DND-41 (cell line): ENCODE measurements at regions not wholly inside any gene's neighbourhood (a gene's known extent, or its start where the extent isn't known, plus 50 kb on each side); places are given as distances from the start of the nearest gene placed in this dataset.

ENCODE experiments used
- ATAC-seq: fragments of 200-7000 bp; cut with Tn5 transposase; 3 replicates; pipeline ENCODE4 v1.9.1; 2021; ENCODE audit warnings: low read depth; ENCODE audit not compliant: insufficient read depth
- DNase-seq: peaks from one replicate; pipeline ENCODE4 v3.0.0-alpha.2; 2020
- H2AFZ ChIP-seq: 2 replicates; pipeline ENCODE4 v1.6.0; 2012; ENCODE audit warnings: low read depth, low read length
- H3K27ac ChIP-seq: 2 replicates; pipeline ENCODE4 v1.5.1; 2012; ENCODE audit warnings: low read length, inconsistent platforms
- H3K27me3 ChIP-seq: fragments of 200-600 bp; sonication (generic); 2 replicates; pipeline ENCODE4 v1.6.0; 2012; ENCODE audit warnings: low read length, mild to moderate bottlenecking, inconsistent platforms; ENCODE audit not compliant: insufficient read depth, poor library complexity
- H3K36me3 ChIP-seq: 2 replicates; pipeline ENCODE4 v1.5.1; 2012; ENCODE audit warnings: low read length, inconsistent platforms; ENCODE audit not compliant: insufficient read depth
- H3K4me1 ChIP-seq: 2 replicates; pipeline ENCODE4 v1.5.1; 2012; ENCODE audit warnings: mild to moderate bottlenecking, low read length; ENCODE audit not compliant: insufficient read depth
- H3K4me2 ChIP-seq: 2 replicates; pipeline ENCODE4 v1.6.0; 2012; ENCODE audit warnings: mild to moderate bottlenecking, moderate library complexity, low read length, inconsistent platforms; ENCODE audit not compliant: insufficient read depth
- H3K4me3 ChIP-seq, 2 experiments: fragments of 200-600 bp in 1 of 2; shearing (Covaris generic) in 1 of 2; 2 replicates each; pipeline ENCODE4 v1.5.1; 2012 to 2016; ENCODE audit warnings: inconsistent platforms in 2 of 2, low read length in 2 of 2, mild to moderate bottlenecking in 2 of 2, low read depth in 1 of 2, moderate library complexity in 1 of 2
- H3K79me2 ChIP-seq: 2 replicates; pipeline ENCODE4 v1.6.0; 2012; ENCODE audit warnings: low read length, inconsistent platforms; ENCODE audit not compliant: insufficient read depth
- H3K9ac ChIP-seq: 2 replicates; pipeline ENCODE4 v1.6.0; 2012; ENCODE audit warnings: low read depth, mild to moderate bottlenecking, inconsistent platforms, low read length, moderate library complexity
- H3K9me3 ChIP-seq: 2 replicates; pipeline ENCODE4 v1.5.1; 2012; ENCODE audit warnings: low read length, moderate library complexity, mild to moderate bottlenecking, inconsistent platforms; ENCODE audit not compliant: insufficient read depth, severe bottlenecking
- H4K20me1 ChIP-seq: 2 replicates; pipeline ENCODE4 v1.6.0; 2012; ENCODE audit warnings: low read length; ENCODE audit not compliant: insufficient read depth
- CTCF ChIP-seq: IDR thresholded peaks from 2 replicates; pipeline ENCODE4 v1.5.1; 2012; ENCODE audit warnings: borderline replicate concordance, low read length, moderate library complexity, mild to moderate bottlenecking; ENCODE audit not compliant: poor library complexity, severe bottlenecking; ENCODE audit errors: extremely low read depth
- EZH2 ChIP-seq: IDR thresholded peaks from 3 replicates; pipeline ENCODE4 v1.6.1; 2012; ENCODE audit warnings: borderline replicate concordance, low read depth, mild to moderate bottlenecking, moderate library complexity, low read length, inconsistent platforms; ENCODE audit not compliant: severe bottlenecking

GRCh38 chr7:45977256-45977780 is 56.2 kb upstream of the IGFBP3 start:
- no peak overlapping the region for H3K27ac ChIP-seq
- ATAC-seq: no peak

DNA sequence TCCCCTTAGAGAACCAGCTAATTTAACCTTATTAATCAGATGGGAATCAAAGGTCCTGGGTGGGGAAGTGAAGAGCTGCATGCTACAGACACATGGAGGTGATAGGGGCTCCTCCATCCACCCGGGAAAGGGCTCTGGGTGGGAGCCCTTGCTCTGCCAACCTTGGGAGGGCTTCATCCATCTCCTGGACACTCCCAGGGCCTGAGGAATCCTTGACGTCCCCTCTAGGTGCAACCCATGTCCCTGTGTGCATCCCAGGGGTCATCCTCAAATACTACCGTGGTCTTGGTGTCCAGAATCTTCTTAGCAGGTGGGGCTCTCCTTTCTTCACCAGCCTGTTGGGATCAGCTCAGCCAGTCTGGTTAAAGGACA is 55.4 kb upstream of the IGFBP3 start:
- Histone ChIP-seq H3K4me2 (no peak overlapping the region), H3K9ac (no peak overlapping the region), H3K36me3 (no peaks in the 10 kb centered on the region), H3K4me1 (no peaks in the 10 kb centered on the region), H2AFZ (no peak overlapping the region), H3K79me2 (no peaks in the 10 kb centered on the region), H3K27me3 (peaks cover 4% of the 10 kb centered on the region), H3K9me3 (no peaks in the 10 kb centered on the region), H4K20me1 (no peaks in the 10 kb centered on the region), H3K27ac (no peak overlapping the region), H3K4me3 (no peak overlapping the region)
- TF ChIP-seq EZH2: no peak
- no peak for TF ChIP-seq CTCF
- ATAC-seq: no peak
- DNase-seq: no peak

More at GRCh38 chr7:45977256-45977780, 56.2 kb upstream of the IGFBP3 start:
- H3K4me3 ChIP-seq: no peak overlapping the region
- H3K9me3 ChIP-seq: no peaks in the 10 kb centered on the region
- no peaks in the 10 kb centered on the region for H3K4me1 ChIP-seq
- H3K36me3 ChIP-seq: no peaks in the 10 kb centered on the region
- H3K4me2 ChIP-seq: no peak overlapping the region
- no peak overlapping the region for H2AFZ ChIP-seq
- H4K20me1 ChIP-seq: no peaks in the 10 kb centered on the region
- peaks cover 4% of the 10 kb centered on the region for H3K27me3 ChIP-seq
- no peak for DNase-seq
- no peak overlapping the region for H3K9ac ChIP-seq
- TF ChIP-seq CTCF (no peak), EZH2 (no peak)
- no peaks in the 10 kb centered on the region for H3K79me2 ChIP-seq

DNA sequence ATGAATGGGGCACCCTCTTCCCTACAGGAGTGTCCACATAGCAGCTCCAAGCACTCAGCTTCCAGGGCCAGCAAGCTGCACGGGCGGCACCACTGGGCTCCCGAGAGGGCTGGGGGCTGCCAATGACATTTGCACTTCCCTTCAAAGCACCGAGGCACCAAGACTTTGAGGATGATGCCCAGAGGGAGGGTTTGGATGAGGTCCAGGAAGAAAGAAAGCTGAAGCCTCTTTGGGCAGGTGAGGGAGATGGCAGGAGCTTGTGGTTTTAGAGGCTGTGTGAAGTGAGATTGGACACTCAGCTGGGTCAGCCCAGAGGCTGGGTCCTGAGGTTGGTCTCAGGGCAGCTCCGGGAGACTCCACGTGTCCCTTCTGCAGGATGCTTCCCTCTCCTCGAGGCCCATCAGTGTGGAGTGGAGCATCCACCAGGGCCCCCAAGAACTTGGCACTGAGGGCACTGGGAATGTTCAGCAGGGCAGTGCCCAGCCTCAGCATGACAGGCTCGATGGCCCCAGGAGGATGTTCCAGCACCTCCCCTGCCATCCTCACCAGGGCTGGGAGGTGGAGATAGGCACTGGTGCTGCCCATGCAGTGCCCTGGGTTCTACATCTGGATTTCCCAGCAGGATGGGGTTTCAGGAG is 54.9 kb upstream of the IGFBP3 start:
- Histone ChIP-seq H3K36me3 (no peaks in the 10 kb centered on the region), H3K27ac (no peak overlapping the region), H3K9me3 (no peaks in the 10 kb centered on the region), H3K4me1 (no peaks in the 10 kb centered on the region), H2AFZ (no peak overlapping the region), H3K4me3 (no peak overlapping the region), H3K27me3 (peaks cover 4% of the 10 kb centered on the region), H3K9ac (no peak overlapping the region), H3K79me2 (no peaks in the 10 kb centered on the region), H3K4me2 (no peak overlapping the region), H4K20me1 (no peaks in the 10 kb centered on the region)
- no peak for ATAC-seq
- TF ChIP-seq EZH2 (no peak), CTCF (no peak)
- no peak for DNase-seq
